HG03565 (cell line): ENCODE measurements at regions not wholly inside any gene's neighbourhood (a gene's known extent, or its start where the extent isn't known, plus 50 kb on each side); places are given as distances from the start of the nearest gene placed in this dataset.

ENCODE experiments used
- ATAC-seq: cut with Tn5 transposase; IDR thresholded peaks from one replicate; pipeline ENCODE4 v1.9.1; 2021; ENCODE audit warnings: mild to moderate bottlenecking, moderate library complexity; ENCODE audit not compliant: unreplicated experiment

GRCh38 chr13:73940098-73940497, 194.1 kb downstream of the KLF12 start:
- no peak for ATAC-seq

GRCh38 chr13:73939603-73940002, 194.6 kb downstream of the KLF12 start:
- ATAC-seq, result no peak

- no peak for ATAC-seq
These were observed 195.2 kb downstream of the KLF12 start for GRCh38 chr13:73939071-73939380.

GRCh38 chr13:73938372-73939070, 195.7 kb downstream of the KLF12 start:
- no peak for ATAC-seq

GRCh38 chr13:73937441-73937840, 196.8 kb downstream of the KLF12 start:
- ATAC-seq, result no peak

- no peak for ATAC-seq
These were observed 198.2 kb downstream of the KLF12 start for GRCh38 chr13:73935991-73936390.

GRCh38 chr13:73934771-73935170, 199.4 kb downstream of the KLF12 start:
- ATAC-seq, result no peak

GRCh38 chr13:73934215-73934641, 200.0 kb downstream of the KLF12 start:
- ATAC-seq, result no peak

GRCh38 chr13:73933795-73934194, 200.4 kb downstream of the KLF12 start:
- ATAC-seq, result no peak

- ATAC-seq, result no peak
These were observed 202.1 kb downstream of the KLF12 start for GRCh38 chr13:73932091-73932490.

- ATAC-seq, result no peak
These were observed 204.8 kb downstream of the KLF12 start for GRCh38 chr13:73929287-73929932.

- peak; percentile 95 for ATAC-seq
These were observed 209.6 kb downstream of the KLF12 start for GRCh38 chr13:73924607-73925006.

- no peak for ATAC-seq
These were observed 211.5 kb downstream of the KLF12 start for GRCh38 chr13:73922493-73923393.

- ATAC-seq, result no peak
These were observed 215.5 kb downstream of the KLF12 start for GRCh38 chr13:73918691-73919090.

- ATAC-seq, result no peak
These were observed 220.3 kb downstream of the KLF12 start for GRCh38 chr13:73913751-73914518.

- ATAC-seq, result no peak
These were observed 221.0 kb downstream of the KLF12 start for GRCh38 chr13:73913079-73913740.

GRCh38 chr13:73911361-73911760, 222.8 kb downstream of the KLF12 start:
- ATAC-seq, result no peak

- ATAC-seq, result no peak
These were observed 223.5 kb downstream of the KLF12 start for GRCh38 chr13:73910733-73911132.

GRCh38 chr13:73908809-73909208, 225.4 kb downstream of the KLF12 start:
- no peak for ATAC-seq

- no peak for ATAC-seq
These were observed 229.6 kb downstream of the KLF12 start for GRCh38 chr13:73904625-73905024.
